IMR-90 (cell line): ENCODE measurements at regions not wholly inside any gene's neighbourhood (a gene's known extent, or its start where the extent isn't known, plus 50 kb on each side); places are given as distances from the start of the nearest gene placed in this dataset.
"Not testable (repeated sequence)": the region's sequence is repeated elsewhere in the genome, so short reads cannot be mapped to it uniquely, and the experiment has no call there.

Experiments
- ATAC-seq: fragments of 200-7000 bp; cut with Tn5 transposase; 2 replicates; pipeline ENCODE4 v1.9.1; 2020; ENCODE audit warnings: low read depth, mild to moderate bottlenecking, moderate library complexity
- BruUV-seq: library from RNA; stranded (reverse); fragments of 400-500 nt; replicated peaks from 2 replicates; lab custom pipeline; 2021; lab: Mats Ljungman, UMichigan
- CTCF ChIA-PET: fragments of 300-600 bp; formaldehyde crosslinking; extraction: SDS; loops from one replicate; lab custom pipeline; 2021; ENCODE audit warnings: antibody characterized with exemption; lab: Yijun Ruan, JAX
- POLR2A ChIA-PET: fragments of 300-600 bp; sonication (Branson Sonifier 250); formaldehyde crosslinking; loops from one replicate; lab custom pipeline; 2022; ENCODE audit warnings: antibody characterized with exemption; ENCODE audit not compliant: unreplicated experiment; lab: Charles Lee
- DNase-seq: peaks from one replicate; pipeline ENCODE4 v3.0.0; 2013
- H2AFZ ChIP-seq: replicated peaks from 2 replicates; pipeline ENCODE3; 2013; ENCODE audit warnings: low read length, mild to moderate bottlenecking; ENCODE audit not compliant: poor library complexity
- H2AK5ac ChIP-seq: 2 replicates; pipeline ENCODE4 v1.6.1; 2013; ENCODE audit warnings: low read depth, low read length, inconsistent platforms
- H2AK9ac ChIP-seq: replicated peaks from 2 replicates; pipeline ENCODE3; 2013; ENCODE audit warnings: mild to moderate bottlenecking, low read depth, low read length, moderate library complexity; ENCODE audit not compliant: poor library complexity
- H2BK120ac ChIP-seq: 2 replicates; pipeline ENCODE4 v1.6.1; 2013; ENCODE audit warnings: low read depth, low read length, inconsistent platforms
- H2BK15ac ChIP-seq: 3 replicates; pipeline ENCODE4 v1.6.1; 2013; ENCODE audit warnings: low read depth, low read length, inconsistent platforms
- H2BK20ac ChIP-seq: 2 replicates; pipeline ENCODE4 v1.6.1; 2013; ENCODE audit warnings: low read depth, mild to moderate bottlenecking, inconsistent platforms, low read length, moderate library complexity
- H2BK5ac ChIP-seq: 2 replicates; pipeline ENCODE4 v1.6.1; 2013; ENCODE audit warnings: mild to moderate bottlenecking, low read depth, low read length, inconsistent platforms; ENCODE audit not compliant: poor library complexity, severe bottlenecking
- H3K14ac ChIP-seq: replicated peaks from 2 replicates; pipeline ENCODE4 v1.6.1; 2013; ENCODE audit warnings: low read depth, low read length, inconsistent platforms
- H3K18ac ChIP-seq: 2 replicates; pipeline ENCODE4 v1.6.1; 2013; ENCODE audit warnings: low read depth, low read length, control low read depth
- H3K23ac ChIP-seq: 2 replicates; pipeline ENCODE4 v1.6.1; 2013; ENCODE audit warnings: low read depth, low read length, inconsistent platforms
- H3K27ac ChIP-seq: 2 replicates; pipeline ENCODE4 v1.5.1; 2013; ENCODE audit warnings: mild to moderate bottlenecking, control low read depth, low read length; ENCODE audit not compliant: insufficient read depth
- H3K27me3 ChIP-seq: 2 replicates; pipeline ENCODE4 v1.6.1; 2013; ENCODE audit warnings: low read length; ENCODE audit not compliant: control insufficient read depth, insufficient read depth
- H3K36me3 ChIP-seq: 2 replicates; pipeline ENCODE4 v1.6.1; 2013; ENCODE audit warnings: low read length, mixed read lengths; ENCODE audit not compliant: control insufficient read depth, insufficient read depth
- H3K4ac ChIP-seq: 2 replicates; pipeline ENCODE4 v1.6.1; 2013; ENCODE audit warnings: low read depth, low read length, inconsistent platforms
- H3K4me1 ChIP-seq: 2 replicates; pipeline ENCODE4 v1.6.1; 2013; ENCODE audit warnings: low read length, mixed read lengths; ENCODE audit not compliant: control insufficient read depth, insufficient read depth
- H3K4me2 ChIP-seq: 2 replicates; pipeline ENCODE4 v1.6.1; 2013; ENCODE audit warnings: low read depth, mild to moderate bottlenecking, control low read depth, low read length, moderate library complexity
- H3K4me3 ChIP-seq: 2 replicates; pipeline ENCODE4 v1.5.1; 2013; ENCODE audit warnings: low read depth, mild to moderate bottlenecking, control low read depth, low read length, moderate library complexity; ENCODE audit not compliant: insufficient read depth
- H3K56ac ChIP-seq: 2 replicates; pipeline ENCODE4 v1.6.1; 2013; ENCODE audit warnings: low read length, inconsistent platforms; ENCODE audit not compliant: insufficient read depth; ENCODE audit errors: extremely low read depth
- H3K79me1 ChIP-seq, 2 experiments: 2 replicates each; pipeline ENCODE4 v1.6.1; 2013; ENCODE audit warnings: low read length in 2 of 2, inconsistent platforms in 1 of 2, low read depth in 1 of 2
- H3K9ac ChIP-seq: 2 replicates; pipeline ENCODE4 v1.6.1; 2013; ENCODE audit warnings: low read depth, low read length, control low read depth
- H3K9me1 ChIP-seq: 2 replicates; pipeline ENCODE4 v1.6.1; 2013; ENCODE audit warnings: low read length, inconsistent platforms; ENCODE audit not compliant: insufficient read depth
- H3K9me3 ChIP-seq: 2 replicates; pipeline ENCODE4 v1.6.1; 2013; ENCODE audit warnings: low read length; ENCODE audit not compliant: control insufficient read depth, insufficient read depth
- H4K20me1 ChIP-seq: 2 replicates; pipeline ENCODE4 v1.6.1; 2013; ENCODE audit warnings: low read length, inconsistent platforms; ENCODE audit not compliant: insufficient read depth
- H4K5ac ChIP-seq: 2 replicates; pipeline ENCODE4 v1.6.1; 2013; ENCODE audit warnings: mild to moderate bottlenecking, low read depth, low read length, control low read depth
- H4K8ac ChIP-seq, 2 experiments: 2 replicates each; pipeline ENCODE4 v1.6.1; 2013; ENCODE audit warnings: low read depth in 2 of 2, low read length in 2 of 2, control low read depth in 1 of 2, inconsistent platforms in 1 of 2
- H4K91ac ChIP-seq: 2 replicates; pipeline ENCODE4 v1.6.1; 2013; ENCODE audit warnings: low read depth, low read length, inconsistent platforms; ENCODE audit not compliant: insufficient read depth
- MAFK ChIP-seq: IDR thresholded peaks from 2 replicates; pipeline ENCODE4 v1.6.1; 2012; ENCODE audit warnings: low read depth, low read length, improper control_type of control experiment
- WGBS, 2 experiments: methylation state at CpG; one replicate each; pipeline versions ENCODE4 v1.1.5 to v1.1.7; 2013; ENCODE audit warnings: missing lambda C conversion rate in 2 of 2; ENCODE audit not compliant: insufficient read length in 1 of 2; ENCODE audit errors: extremely low coverage in 2 of 2; 5-methylcytosine and 5-hydroxymethylcytosine counted together
- dilution Hi-C: fragments of 300-500 bp; cut with HindIII; formaldehyde crosslinking; loops from one replicate; pipeline ENCODE4 v1.14.3; 2018; ENCODE audit warnings: low sequenced_read_pairs; ENCODE audit not compliant: unreplicated experiment
- in situ Hi-C: fragments of 300-500 bp; cut with MboI; formaldehyde crosslinking; loops from 3 replicates; pipeline ENCODE4 v1.14.3; 2019; ENCODE audit warnings: low sequenced_read_pairs, inconsistent platforms, mixed read lengths
- intact Hi-C: fragments of 100-400 bp; cut with micrococcal nuclease; formaldehyde crosslinking; loops from 2 replicates; pipeline ENCODE4 v1.10.0; 2022

DNA sequence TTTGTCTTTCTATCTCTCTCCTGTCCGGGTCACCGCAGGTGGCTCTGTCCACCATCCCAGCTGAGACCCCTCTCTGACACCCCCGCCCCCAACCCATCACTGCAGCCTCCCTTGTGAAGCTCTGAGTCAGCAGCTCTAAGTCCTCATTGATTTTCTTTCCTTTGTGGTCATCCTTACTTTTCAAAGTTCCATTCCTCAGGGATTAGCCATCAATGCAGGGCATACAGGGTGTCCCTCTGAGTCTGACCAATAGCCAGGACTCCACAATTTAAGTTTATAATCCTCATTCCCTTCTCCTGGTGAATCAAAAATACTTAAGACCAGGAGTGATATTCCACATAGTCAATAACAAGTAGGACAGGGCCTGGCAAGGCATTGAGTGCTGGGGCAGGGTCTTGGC, 333.3 kb upstream of the CNR1 start:
- Histone ChIP-seq H2AK5ac (no peak overlapping the region), H3K4me3 (no peak overlapping the region), H3K27me3 (no peaks in the 10 kb centered on the region), H4K20me1 (no peaks in the 10 kb centered on the region), H3K23ac (no peak overlapping the region), H2BK20ac (no peak overlapping the region), H2BK15ac (no peak overlapping the region), H3K79me1 (no peaks in the 10 kb centered on the region), H4K5ac (no peak overlapping the region), H3K36me3 (no peaks in the 10 kb centered on the region), H4K8ac (no peak overlapping the region), H3K27ac (no peak overlapping the region), H3K4me2 (no peak overlapping the region), H2BK5ac (no peak overlapping the region), H3K4ac (no peak overlapping the region), H2AK9ac (no peak overlapping the region), H3K14ac (no peak overlapping the region), H3K9me1 (no peaks in the 10 kb centered on the region), H3K56ac (no peak overlapping the region), H4K91ac (no peak overlapping the region), H3K4me1 (no peaks in the 10 kb centered on the region), H3K9me3 (no peaks in the 10 kb centered on the region), H3K18ac (no peak overlapping the region), H2BK120ac (no peak overlapping the region), H3K9ac (no peak overlapping the region), H2AFZ (no peak overlapping the region)
- TF ChIP-seq MAFK, result no peak
- 54% methylated on average over 3 of the region's 3 CpGs; no CpG with 5 or more reads in 1 of the 2 experiments for WGBS, 2 experiments
- in situ Hi-C loops (no loop called here), dilution Hi-C loops (no loop called here), intact Hi-C loops (loop anchor here (10.0 kb wide), 1 partner anchor 1105 kb away; no protein-coding TSS in a partner anchor)
- ChIA-PET POLR2A (no interaction called here), CTCF (no interaction called here)
- no peak for DNase-seq
- BruUV-seq, result no TSS peak
- ATAC-seq, result no peak

DNA sequence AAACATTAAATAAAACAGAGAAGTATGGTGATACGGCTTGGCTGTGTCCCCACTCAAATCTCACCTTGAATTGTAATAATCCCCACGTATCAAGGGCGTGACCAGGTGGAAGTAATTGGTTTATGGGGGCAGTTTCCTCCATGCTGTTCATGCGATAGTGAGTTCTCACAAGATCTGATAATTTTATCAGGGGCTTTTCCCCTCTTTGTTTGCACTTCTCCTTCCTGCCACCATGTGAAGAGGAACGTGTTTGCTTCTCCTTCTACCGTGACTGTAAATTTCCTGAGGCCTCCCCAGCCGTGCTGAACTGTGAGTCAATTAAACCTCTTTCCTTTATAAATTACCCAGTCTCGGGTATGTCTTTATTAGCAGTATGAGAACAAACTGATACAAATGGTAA, 331.3 kb upstream of the CNR1 start:
- H2BK5ac ChIP-seq, H3K4me3 ChIP-seq, H3K4me2 ChIP-seq, H3K79me1 ChIP-seq, H2BK20ac ChIP-seq, H2AK5ac ChIP-seq, H2AK9ac ChIP-seq, DNase-seq, H2BK120ac ChIP-seq, H4K8ac ChIP-seq, H4K5ac ChIP-seq, H3K9ac ChIP-seq, dilution Hi-C loops, H3K36me3 ChIP-seq, H3K27ac ChIP-seq, POLR2A ChIA-PET, ATAC-seq, H3K4me1 ChIP-seq, H3K9me1 ChIP-seq, H3K23ac ChIP-seq, H3K14ac ChIP-seq, BruUV-seq, H2BK15ac ChIP-seq, in situ Hi-C loops, H3K56ac ChIP-seq, H3K27me3 ChIP-seq, H4K20me1 ChIP-seq, H3K18ac ChIP-seq, H4K91ac ChIP-seq, H2AFZ ChIP-seq, H3K4ac ChIP-seq, H3K9me3 ChIP-seq: not testable (repeated sequence)
- no CpG with 5 or more reads among the region's 8 CpGs for WGBS, 2 experiments
- intact Hi-C loops, result loop anchor here (10.0 kb wide), 1 partner anchor 1103 kb away; no protein-coding TSS in a partner anchor
- CTCF ChIA-PET, result interaction anchor here (0.5 to 0.6 kb wide), 2 partner anchors 367 to 994 kb away, joined by 3 read pairs; no protein-coding TSS in a partner anchor
